ENCODE measurements at regions not wholly inside any gene's neighbourhood (a gene's known extent, or its start where the extent isn't known, plus 50 kb on each side); places are given as distances from the start of the nearest gene placed in this dataset.

GRCh38 chr12:128015276-128015675 lies 251.7 kb upstream of the TMEM132C start:
- TF ChIP-seq, protein P1, sequence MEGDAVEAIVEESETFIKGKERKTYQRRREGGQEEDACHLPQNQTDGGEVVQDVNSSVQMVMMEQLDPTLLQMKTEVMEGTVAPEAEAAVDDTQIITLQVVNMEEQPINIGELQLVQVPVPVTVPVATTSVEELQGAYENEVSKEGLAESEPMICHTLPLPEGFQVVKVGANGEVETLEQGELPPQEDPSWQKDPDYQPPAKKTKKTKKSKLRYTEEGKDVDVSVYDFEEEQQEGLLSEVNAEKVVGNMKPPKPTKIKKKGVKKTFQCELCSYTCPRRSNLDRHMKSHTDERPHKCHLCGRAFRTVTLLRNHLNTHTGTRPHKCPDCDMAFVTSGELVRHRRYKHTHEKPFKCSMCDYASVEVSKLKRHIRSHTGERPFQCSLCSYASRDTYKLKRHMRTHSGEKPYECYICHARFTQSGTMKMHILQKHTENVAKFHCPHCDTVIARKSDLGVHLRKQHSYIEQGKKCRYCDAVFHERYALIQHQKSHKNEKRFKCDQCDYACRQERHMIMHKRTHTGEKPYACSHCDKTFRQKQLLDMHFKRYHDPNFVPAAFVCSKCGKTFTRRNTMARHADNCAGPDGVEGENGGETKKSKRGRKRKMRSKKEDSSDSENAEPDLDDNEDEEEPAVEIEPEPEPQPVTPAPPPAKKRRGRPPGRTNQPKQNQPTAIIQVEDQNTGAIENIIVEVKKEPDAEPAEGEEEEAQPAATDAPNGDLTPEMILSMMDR (conservative IDR thresholded peaks at IDR 0.05; ENCODE audit: low read length), result no peak
- TF ChIP-seq EZH2phosphoT487 (IDR thresholded peaks at IDR 0.05; ENCODE audit: borderline replicate concordance, low read depth, low read length), result no peak
